Lower leg skin (tissue), 3 donors: ENCODE measurements at regions not wholly inside any gene's neighbourhood (a gene's known extent, or its start where the extent isn't known, plus 50 kb on each side); places are given as distances from the start of the nearest gene placed in this dataset.

Experiments used
- POLR2A ChIP-seq, 2 donors: fragments of 450-650 bp; IDR thresholded peaks; one replicate each; pipeline ENCODE4 v1.6.1; 2016 to 2017; ENCODE audit warnings: antibody characterized with exemption in 2 of 2, mild to moderate bottlenecking in 1 of 2, moderate library complexity in 1 of 2
- TF ChIP-seq, protein P1 (sequence below), 3 donors: fragments of 450-650 bp; IDR thresholded peaks; one replicate each; pipeline ENCODE4 v1.5.1; 2016; ENCODE audit warnings: antibody characterized with exemption in 3 of 3, mild to moderate bottlenecking in 3 of 3, moderate library complexity in 2 of 3

DNA sequence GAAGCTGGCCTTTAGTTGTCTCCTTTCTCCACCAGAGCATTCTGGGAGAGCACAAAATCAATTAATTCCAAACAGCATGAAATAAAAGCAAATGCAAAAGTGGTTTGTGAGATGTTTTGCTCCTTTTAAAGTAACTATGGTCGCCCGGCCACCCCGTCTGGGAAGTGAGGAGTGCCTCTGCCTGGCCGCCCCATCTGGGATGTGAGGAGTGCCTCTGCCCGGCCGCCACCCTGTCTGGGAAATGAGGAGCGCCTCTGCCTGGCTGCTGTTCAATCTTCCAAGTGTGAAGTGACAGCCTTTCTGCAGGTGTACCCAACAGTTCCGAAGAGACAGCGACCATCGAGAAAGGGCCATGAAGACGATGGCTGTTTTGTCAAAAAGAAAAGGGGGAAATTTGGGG, 381.3 kb upstream of the FGF16 start:
- TF ChIP-seq POLR2A (IDR thresholded peaks at IDR 0.05), result no peak
- TF ChIP-seq, protein P1, sequence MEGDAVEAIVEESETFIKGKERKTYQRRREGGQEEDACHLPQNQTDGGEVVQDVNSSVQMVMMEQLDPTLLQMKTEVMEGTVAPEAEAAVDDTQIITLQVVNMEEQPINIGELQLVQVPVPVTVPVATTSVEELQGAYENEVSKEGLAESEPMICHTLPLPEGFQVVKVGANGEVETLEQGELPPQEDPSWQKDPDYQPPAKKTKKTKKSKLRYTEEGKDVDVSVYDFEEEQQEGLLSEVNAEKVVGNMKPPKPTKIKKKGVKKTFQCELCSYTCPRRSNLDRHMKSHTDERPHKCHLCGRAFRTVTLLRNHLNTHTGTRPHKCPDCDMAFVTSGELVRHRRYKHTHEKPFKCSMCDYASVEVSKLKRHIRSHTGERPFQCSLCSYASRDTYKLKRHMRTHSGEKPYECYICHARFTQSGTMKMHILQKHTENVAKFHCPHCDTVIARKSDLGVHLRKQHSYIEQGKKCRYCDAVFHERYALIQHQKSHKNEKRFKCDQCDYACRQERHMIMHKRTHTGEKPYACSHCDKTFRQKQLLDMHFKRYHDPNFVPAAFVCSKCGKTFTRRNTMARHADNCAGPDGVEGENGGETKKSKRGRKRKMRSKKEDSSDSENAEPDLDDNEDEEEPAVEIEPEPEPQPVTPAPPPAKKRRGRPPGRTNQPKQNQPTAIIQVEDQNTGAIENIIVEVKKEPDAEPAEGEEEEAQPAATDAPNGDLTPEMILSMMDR (IDR thresholded peaks at IDR 0.05), result no peak
